Endothelial cell of umbilical vein (primary cell): ENCODE measurements at regions not wholly inside any gene's neighbourhood (a gene's known extent, or its start where the extent isn't known, plus 50 kb on each side); places are given as distances from the start of the nearest gene placed in this dataset.

Experiments used
- BruUV-seq: library from RNA; stranded (reverse); fragments of 400-500 nt; replicated peaks from 2 replicates; lab custom pipeline; 2021; lab: Mats Ljungman, UMichigan
- CTCF ChIA-PET: fragments of 300-600, 350-600 bp; sonication (Branson Sonifier 250); formaldehyde crosslinking; loops from one replicate; lab custom pipeline; 2021; ENCODE audit warnings: antibody characterized with exemption, inconsistent platforms; lab: Charles Lee
- POLR2A ChIA-PET: fragments of 300-600, 350-600 bp; sonication (Branson Sonifier 250); formaldehyde crosslinking; loops from one replicate; lab custom pipeline; 2021; ENCODE audit warnings: antibody characterized with exemption, inconsistent platforms; lab: Charles Lee
- DNase-seq: peaks from one replicate; pipeline ENCODE4 v3.0.0-alpha.2; 2011; ENCODE audit warnings: low read depth, low spot score
- FAIRE-seq: peaks from 2 replicates; lab custom pipeline; 2011; peaks lifted over from hg19 to GRCh38; lab: Jason Lieb, UNC
- H2AFZ ChIP-seq: 2 replicates; pipeline ENCODE4 v1.6.0; 2012; ENCODE audit warnings: low read depth, low read length, control low read depth, inconsistent platforms
- H3K27ac ChIP-seq: 2 replicates; pipeline ENCODE4 v1.5.1; 2011; ENCODE audit warnings: low read depth, mild to moderate bottlenecking, control low read depth, low read length, moderate library complexity; ENCODE audit not compliant: insufficient read depth
- H3K27me3 ChIP-seq, 2 experiments: 2 replicates each; pipeline versions ENCODE4 v1.6.0 to v1.6.1; 2011; ENCODE audit warnings: low read length in 2 of 2, mixed read lengths in 1 of 2; ENCODE audit not compliant: control insufficient read depth in 2 of 2, insufficient read depth in 2 of 2
- H3K36me3 ChIP-seq, 2 experiments: 2 replicates in 1 of 2; 3 replicates in 1 of 2; pipeline ENCODE4 v1.5.1; 2011; ENCODE audit warnings: low read length in 2 of 2, mild to moderate bottlenecking in 1 of 2, moderate library complexity in 1 of 2; ENCODE audit not compliant: control insufficient read depth in 2 of 2, insufficient read depth in 2 of 2; ENCODE audit errors: extremely low read depth in 1 of 2
- H3K4me1 ChIP-seq: 3 replicates; pipeline ENCODE4 v1.5.1; 2011; ENCODE audit warnings: mild to moderate bottlenecking, low read length; ENCODE audit not compliant: control insufficient read depth, insufficient read depth; ENCODE audit errors: extremely low read depth
- H3K4me2 ChIP-seq: 2 replicates; pipeline ENCODE4 v1.6.1; 2011; ENCODE audit warnings: low read length, control low read depth, mixed read lengths; ENCODE audit not compliant: insufficient read depth
- H3K4me3 ChIP-seq, 3 experiments: fragments of 200-600 bp in 1 of 3; sonication (generic), shearing (Covaris generic) in 1 of 3; replicated peaks in 1 of 3; 2 replicates each; pipeline ENCODE4 v1.5.1; 2011 to 2016; ENCODE audit warnings: control low read depth in 3 of 3, low read length in 3 of 3, mild to moderate bottlenecking in 2 of 3, inconsistent platforms in 1 of 3, low read depth in 1 of 3, moderate library complexity in 1 of 3; ENCODE audit not compliant: insufficient read depth in 1 of 3
- H3K79me2 ChIP-seq: 2 replicates; pipeline ENCODE4 v1.6.0; 2012; ENCODE audit warnings: low read length, inconsistent platforms; ENCODE audit not compliant: control insufficient read depth, insufficient read depth
- H3K9ac ChIP-seq: replicated peaks from 2 replicates; pipeline ENCODE3; 2011; ENCODE audit warnings: low read length, control low read depth; ENCODE audit not compliant: insufficient read depth; ENCODE audit errors: extremely low read depth
- H3K9me1 ChIP-seq: replicated peaks from 3 replicates; pipeline ENCODE4 v1.6.0; 2011; ENCODE audit warnings: mild to moderate bottlenecking, low read length; ENCODE audit not compliant: control insufficient read depth, insufficient read depth; ENCODE audit errors: extremely low read depth
- H3K9me3 ChIP-seq: replicated peaks from 2 replicates; pipeline ENCODE4 v1.5.1; 2012; ENCODE audit warnings: low read length, inconsistent platforms; ENCODE audit not compliant: control insufficient read depth, insufficient read depth
- H4K20me1 ChIP-seq: replicated peaks from 2 replicates; pipeline ENCODE3; 2011; ENCODE audit warnings: mild to moderate bottlenecking, low read length; ENCODE audit not compliant: control insufficient read depth, insufficient read depth; ENCODE audit errors: extremely low read depth
- EZH2 ChIP-seq: IDR thresholded peaks from 2 replicates; pipeline ENCODE4 v1.6.1; 2012; ENCODE audit warnings: borderline replicate concordance, low read depth, mild to moderate bottlenecking, moderate library complexity, low read length, inconsistent platforms; ENCODE audit not compliant: severe bottlenecking
- FOS ChIP-seq: IDR thresholded peaks from 2 replicates; pipeline ENCODE4 v1.6.1; 2011; ENCODE audit warnings: mild to moderate bottlenecking, low read length, moderate library complexity, borderline replicate concordance; ENCODE audit not compliant: insufficient read depth
- GATA2 ChIP-seq: IDR thresholded peaks from 2 replicates; pipeline ENCODE4 v1.7.0; 2011; ENCODE audit warnings: low read depth, mild to moderate bottlenecking, moderate library complexity, mixed read lengths, low read length; ENCODE audit not compliant: insufficient read length, insufficient read depth
- MYC ChIP-seq: IDR thresholded peaks from one replicate; pipeline ENCODE4 v1.6.1; 2011; ENCODE audit warnings: mild to moderate bottlenecking, low read depth, low read length
- POLR2A ChIP-seq: IDR thresholded peaks from 2 replicates; pipeline ENCODE4 v1.6.1; 2012; ENCODE audit warnings: low read depth, mild to moderate bottlenecking, control low read depth, low read length
- POLR2AphosphoS5 ChIP-seq: IDR thresholded peaks from 2 replicates; pipeline ENCODE4 v1.6.1; 2012; ENCODE audit warnings: low read depth, mild to moderate bottlenecking, control low read depth, low read length, moderate library complexity; ENCODE audit not compliant: insufficient read depth
- dilution Hi-C: fragments of 300-500 bp; cut with MboI; formaldehyde crosslinking; loops from one replicate; pipeline ENCODE4 v1.15.0; 2019; ENCODE audit warnings: low sequenced_read_pairs; ENCODE audit not compliant: extremely low pct_ligation_motif_present
- intact Hi-C: fragments of 100-400 bp; cut with micrococcal nuclease; formaldehyde crosslinking; loops from one replicate; pipeline ENCODE4 v1.10.0; 2022
- TF ChIP-seq, protein P1 (sequence below), 2 donors: IDR thresholded peaks; 1 replicate in 1 of 2; 2 replicates in 1 of 2; pipeline ENCODE4 v1.5.1; 2011; ENCODE audit warnings: low read length in 2 of 2, mild to moderate bottlenecking in 2 of 2, moderate library complexity in 2 of 2, control low read depth in 1 of 2, inconsistent platforms in 1 of 2, low read depth in 1 of 2; ENCODE audit not compliant: insufficient read depth in 1 of 2; ENCODE audit errors: extremely low read depth in 1 of 2

DNA sequence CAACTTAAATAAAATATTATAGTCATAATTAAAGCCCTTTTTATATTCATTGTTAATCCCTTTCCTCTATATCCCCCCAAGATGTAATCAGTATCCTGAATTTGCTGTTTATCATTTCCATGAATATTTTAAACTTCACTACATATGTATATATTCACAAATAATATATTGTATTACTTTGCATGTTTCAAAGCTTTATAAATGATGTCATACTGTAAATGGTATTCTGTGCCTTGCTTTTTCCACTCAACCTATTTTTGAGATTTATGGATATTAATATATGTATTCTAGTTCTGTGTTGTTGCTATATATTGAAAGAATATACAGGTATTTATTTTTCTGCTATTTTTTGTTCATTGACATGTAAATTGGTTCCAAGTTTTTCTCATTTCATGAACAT, 173.1 kb downstream of the CCDC71L start:
- no peak overlapping the region for H2AFZ ChIP-seq
- ChIA-PET POLR2A (no interaction called here), CTCF (no interaction called here)
- no peak overlapping the region for H3K4me3 ChIP-seq
- no peaks in the 10 kb centered on the region for H3K9me3 ChIP-seq
- FAIRE-seq: no peak
- no peaks in the 10 kb centered on the region for H3K27me3 ChIP-seq
- H3K9me1 ChIP-seq: no peaks in the 10 kb centered on the region
- dilution Hi-C loops (no loop called here), intact Hi-C loops (no loop called here)
- TF ChIP-seq, protein P1, sequence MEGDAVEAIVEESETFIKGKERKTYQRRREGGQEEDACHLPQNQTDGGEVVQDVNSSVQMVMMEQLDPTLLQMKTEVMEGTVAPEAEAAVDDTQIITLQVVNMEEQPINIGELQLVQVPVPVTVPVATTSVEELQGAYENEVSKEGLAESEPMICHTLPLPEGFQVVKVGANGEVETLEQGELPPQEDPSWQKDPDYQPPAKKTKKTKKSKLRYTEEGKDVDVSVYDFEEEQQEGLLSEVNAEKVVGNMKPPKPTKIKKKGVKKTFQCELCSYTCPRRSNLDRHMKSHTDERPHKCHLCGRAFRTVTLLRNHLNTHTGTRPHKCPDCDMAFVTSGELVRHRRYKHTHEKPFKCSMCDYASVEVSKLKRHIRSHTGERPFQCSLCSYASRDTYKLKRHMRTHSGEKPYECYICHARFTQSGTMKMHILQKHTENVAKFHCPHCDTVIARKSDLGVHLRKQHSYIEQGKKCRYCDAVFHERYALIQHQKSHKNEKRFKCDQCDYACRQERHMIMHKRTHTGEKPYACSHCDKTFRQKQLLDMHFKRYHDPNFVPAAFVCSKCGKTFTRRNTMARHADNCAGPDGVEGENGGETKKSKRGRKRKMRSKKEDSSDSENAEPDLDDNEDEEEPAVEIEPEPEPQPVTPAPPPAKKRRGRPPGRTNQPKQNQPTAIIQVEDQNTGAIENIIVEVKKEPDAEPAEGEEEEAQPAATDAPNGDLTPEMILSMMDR (IDR thresholded peaks at IDR 0.05; ENCODE audit: extremely low read depth in 1 of 2, insufficient read depth in 1 of 2, low read depth in 1 of 2, low read length in 2 of 2): no peak
- TF ChIP-seq POLR2A (no peak), MYC (no peak), FOS (no peak), EZH2 (no peak), GATA2 (no peak)
- DNase-seq: no peak
- H4K20me1 ChIP-seq: no peaks in the 10 kb centered on the region
- peaks cover 13% of the 10 kb centered on the region for H3K4me1 ChIP-seq
- no TSS peak for BruUV-seq
- H3K36me3 ChIP-seq: no peaks in the 10 kb centered on the region
- no peak overlapping the region for H3K4me2 ChIP-seq
- H3K9ac ChIP-seq: no peak overlapping the region
- no peaks in the 10 kb centered on the region for H3K79me2 ChIP-seq
- no peak overlapping the region for H3K27ac ChIP-seq

DNA sequence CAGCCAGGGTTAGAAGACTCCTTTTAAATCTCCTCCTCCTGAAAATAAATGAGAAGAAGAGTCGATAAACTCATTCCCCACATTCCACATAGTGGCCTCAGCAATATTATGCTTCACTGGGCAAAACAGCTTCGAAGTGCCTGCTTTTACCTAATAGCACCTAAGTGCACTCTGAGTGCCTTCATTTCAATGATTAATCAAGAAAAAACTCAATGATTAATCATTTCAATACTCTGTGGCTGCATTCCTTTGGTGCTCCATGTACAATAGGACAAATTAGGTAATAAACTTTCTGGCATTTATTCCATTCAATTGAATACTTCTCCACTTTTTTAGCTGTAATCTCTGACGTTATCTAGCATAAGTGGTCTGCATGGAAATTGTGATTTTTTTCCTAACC, 174.6 kb downstream of the CCDC71L start:
- no peaks in the 10 kb centered on the region for H3K27me3 ChIP-seq
- no peak overlapping the region for H2AFZ ChIP-seq
- TF ChIP-seq POLR2AphosphoS5: no peak
- TF ChIP-seq POLR2A: no peak
- peaks cover 13% of the 10 kb centered on the region for H3K4me1 ChIP-seq
- BruUV-seq: no TSS peak
- no peak overlapping the region for H3K4me3 ChIP-seq
- H3K9ac ChIP-seq: no peak overlapping the region
- H3K9me3 ChIP-seq: no peaks in the 10 kb centered on the region
- dilution Hi-C loops: no loop called here
- H3K36me3 ChIP-seq: no peaks in the 10 kb centered on the region
- H3K9me1 ChIP-seq: no peaks in the 10 kb centered on the region
- POLR2A ChIA-PET: no interaction called here
- no peaks in the 10 kb centered on the region for H3K79me2 ChIP-seq
- CTCF ChIA-PET: interaction anchor here (1.0 to 1.9 kb wide), 4 partner anchors 19 to 310 kb away, joined by 3 to 8 read pairs (median 6); no protein-coding TSS in a partner anchor
- intact Hi-C loops: no loop called here
- no peak overlapping the region for H3K27ac ChIP-seq
- FAIRE-seq: no peak
- no peak for DNase-seq
- H4K20me1 ChIP-seq: no peaks in the 10 kb centered on the region
- H3K4me2 ChIP-seq: no peak overlapping the region
